ENCODE measurements at regions not wholly inside any gene's neighbourhood (a gene's known extent, or its start where the extent isn't known, plus 50 kb on each side); places are given as distances from the start of the nearest gene placed in this dataset.

- WGBS, 3 donors = 28 to 39% (median 32%) methylated on average over 7 of the region's 7 CpGs
- Histone ChIP-seq H3K27ac (no peak overlapping the region), H3K9me3 (no peaks in the 10 kb centered on the region), H3K4me1 (ENCODE audit: insufficient read depth) (no peaks in the 10 kb centered on the region), H3K4me3 (no peak overlapping the region), H3K36me3 (no peaks in the 10 kb centered on the region), H3K27me3 (no peaks in the 10 kb centered on the region)
- no peak for DNase-seq
- intact Hi-C loops (cut with DNase I) = no loop called here
- TF ChIP-seq CTCF (IDR thresholded peaks at IDR 0.05) = no peak
These were observed 453.0 kb upstream of the MIS18BP1 start for GRCh38 chr14:45705940-45706534.

- WGBS, 3 donors = 63 to 68% (median 63%) methylated on average over 5 of the region's 5 CpGs
These were observed 446.5 kb upstream of the MIS18BP1 start for GRCh38 chr14:45699471-45699870.

GRCh38 chr14:45698462-45699134, 445.6 kb upstream of the MIS18BP1 start:
- Histone ChIP-seq H3K27ac (no peak overlapping the region), H3K4me1 (ENCODE audit: insufficient read depth) (no peaks in the 10 kb centered on the region), H3K36me3 (no peaks in the 10 kb centered on the region), H3K27me3 (no peaks in the 10 kb centered on the region), H3K9me3 (no peaks in the 10 kb centered on the region), H3K4me3 (no peak overlapping the region)
- intact Hi-C loops (cut with DNase I) = no loop called here
- TF ChIP-seq CTCF (IDR thresholded peaks at IDR 0.05) = no peak
- TF ChIP-seq POLR2A (IDR thresholded peaks at IDR 0.05) = no peak
- no peak for TF ChIP-seq EP300 (IDR thresholded peaks at IDR 0.05)
- no peak for DNase-seq
- 88 to 89% (median 89%) methylated on average over 1 of the region's 1 CpG for WGBS, 3 donors

More at GRCh38 chr14:45699471-45699870, 446.5 kb upstream of the MIS18BP1 start:
- no peak for DNase-seq
- no peak overlapping the region for H3K27ac ChIP-seq
- no peak overlapping the region for H3K4me3 ChIP-seq
- H3K4me1 ChIP-seq (ENCODE audit: insufficient read depth) = no peaks in the 10 kb centered on the region
- intact Hi-C loops (cut with DNase I) = no loop called here
- no peaks in the 10 kb centered on the region for H3K9me3 ChIP-seq
- no peak for TF ChIP-seq CTCF (IDR thresholded peaks at IDR 0.05)
- no peak for TF ChIP-seq POLR2A (IDR thresholded peaks at IDR 0.05)
- no peak for TF ChIP-seq EP300 (IDR thresholded peaks at IDR 0.05)
- no peaks in the 10 kb centered on the region for H3K27me3 ChIP-seq
- no peaks in the 10 kb centered on the region for H3K36me3 ChIP-seq

GRCh38 chr14:45686771-45687170, 433.8 kb upstream of the MIS18BP1 start:
- TF ChIP-seq CTCF (IDR thresholded peaks at IDR 0.05) = no peak
- no peak for TF ChIP-seq POLR2A (IDR thresholded peaks at IDR 0.05)
- no peak for TF ChIP-seq EP300 (IDR thresholded peaks at IDR 0.05)
- no peak for DNase-seq
- intact Hi-C loops (cut with DNase I) = no loop called here
- Histone ChIP-seq H3K27ac (no peak overlapping the region), H3K27me3 (no peaks in the 10 kb centered on the region), H3K9me3 (no peaks in the 10 kb centered on the region), H3K4me1 (ENCODE audit: insufficient read depth) (no peaks in the 10 kb centered on the region), H3K36me3 (no peaks in the 10 kb centered on the region), H3K4me3 (no peak overlapping the region)
- WGBS, 3 donors = 10 to 49% (median 18%) methylated on average over 4 of the region's 4 CpGs

All from ovary (tissue), 7 donors.